H1 (cell line): ENCODE measurements at regions not wholly inside any gene's neighbourhood (a gene's known extent, or its start where the extent isn't known, plus 50 kb on each side); places are given as distances from the start of the nearest gene placed in this dataset.
A peak's percentile ranks its signal among the peaks of the same experiment; 100 is the strongest.

ENCODE experiments used
- CTCF ChIA-PET: fragments of 300-600 bp; sonication (Branson Sonifier 250); formaldehyde crosslinking; loops from one replicate; lab custom pipeline; 2021; ENCODE audit not compliant: partially characterized antibody; lab: Charles Lee
- POLR2A ChIA-PET: fragments of 300-600 bp; sonication (Branson Sonifier 250); formaldehyde crosslinking; loops from one replicate; lab custom pipeline; 2021; ENCODE audit warnings: inconsistent platforms; ENCODE audit not compliant: partially characterized antibody; lab: Charles Lee
- DNase-seq, 2 experiments: peaks; one replicate each; pipeline versions ENCODE4 v3.0.0 to v3.0.0-alpha.2; 2010 to 2022; ENCODE audit warnings: low spot score in 2 of 2, low read depth in 1 of 2, mixed read lengths in 1 of 2
- FAIRE-seq: peaks from 2 replicates; lab custom pipeline; 2011; peaks lifted over from hg19 to GRCh38; lab: Jason Lieb, UNC
- H2AFZ ChIP-seq: 2 replicates; pipeline ENCODE4 v1.8.1; 2012; ENCODE audit warnings: low read length, inconsistent platforms
- H2AK5ac ChIP-seq: 2 replicates; pipeline ENCODE4 v1.6.1; 2013; ENCODE audit warnings: low read depth, low read length
- H2BK120ac ChIP-seq: replicated peaks from 2 replicates; pipeline ENCODE3; 2013; ENCODE audit warnings: low read depth, low read length, inconsistent platforms
- H2BK12ac ChIP-seq: 2 replicates; pipeline ENCODE4 v1.6.1; 2013; ENCODE audit warnings: low read depth, low read length
- H2BK15ac ChIP-seq: 2 replicates; pipeline ENCODE4 v1.6.1; 2013; ENCODE audit warnings: low read length
- H2BK20ac ChIP-seq: 2 replicates; pipeline ENCODE4 v1.6.1; 2013; ENCODE audit warnings: low read length
- H2BK5ac ChIP-seq: 2 replicates; pipeline ENCODE4 v1.6.1; 2013; ENCODE audit warnings: low read depth, low read length
- H3K14ac ChIP-seq: 2 replicates; pipeline ENCODE4 v1.6.1; 2013; ENCODE audit warnings: inconsistent platforms; ENCODE audit not compliant: insufficient read length
- H3K18ac ChIP-seq: 2 replicates; pipeline ENCODE4 v1.6.1; 2013; ENCODE audit warnings: low read length; ENCODE audit errors: extremely low read depth
- H3K23ac ChIP-seq: 2 replicates; pipeline ENCODE4 v1.6.1; 2013; ENCODE audit warnings: inconsistent platforms; ENCODE audit not compliant: insufficient read length
- H3K23me2 ChIP-seq: 2 replicates; pipeline ENCODE4 v1.6.1; 2013; ENCODE audit warnings: low read depth, low read length
- H3K27ac ChIP-seq: 2 replicates; pipeline ENCODE4 v1.6.1; 2011; ENCODE audit warnings: low read depth, low read length, inconsistent platforms
- H3K27me3 ChIP-seq, 4 experiments: replicated peaks in 1 of 4; 1 replicate in 1 of 4; 2 replicates in 3 of 4; pipeline versions ENCODE4 v1.6.1 to v1.8.1; 2011 to 2013; ENCODE audit warnings: low read length in 3 of 4, mild to moderate bottlenecking in 3 of 4, inconsistent platforms in 2 of 4, mixed read lengths in 2 of 4, moderate library complexity in 1 of 4; ENCODE audit not compliant: control insufficient read depth in 3 of 4, insufficient read depth in 3 of 4; ENCODE audit errors: extremely low read depth in 1 of 4
- H3K36me3 ChIP-seq, 4 experiments: 2 replicates each; pipeline versions ENCODE4 v1.6.1 to v1.8.1; 2011 to 2013; ENCODE audit warnings: mild to moderate bottlenecking in 4 of 4, low read length in 3 of 4, moderate library complexity in 2 of 4, control low read depth in 1 of 4, inconsistent platforms in 1 of 4; ENCODE audit not compliant: insufficient read depth in 4 of 4, control insufficient read depth in 2 of 4
- H3K4ac ChIP-seq: replicated peaks from 2 replicates; pipeline ENCODE3; 2013; ENCODE audit warnings: low read length, low read depth, mixed read lengths, inconsistent platforms; ENCODE audit not compliant: insufficient read length
- H3K4me1 ChIP-seq, 4 experiments: replicated peaks in 1 of 4; 1 replicate in 1 of 4; 2 replicates in 3 of 4; pipeline versions ENCODE4 v1.6.1 to v1.8.1; 2011 to 2013; ENCODE audit warnings: low read length in 3 of 4, inconsistent platforms in 2 of 4, mixed read lengths in 1 of 4; ENCODE audit not compliant: insufficient read depth in 4 of 4, control insufficient read depth in 3 of 4
- H3K4me2 ChIP-seq, 2 experiments: 2 replicates each; pipeline versions ENCODE4 v1.6.1 to v1.8.1; 2011 to 2013; ENCODE audit warnings: low read depth in 2 of 2, low read length in 2 of 2, control low read depth in 1 of 2, inconsistent platforms in 1 of 2, mild to moderate bottlenecking in 1 of 2; ENCODE audit not compliant: insufficient read depth in 1 of 2
- H3K4me3 ChIP-seq, 4 experiments: fragments of 200-600, 300-600 bp in 1 of 4; sonication (generic), shearing (Covaris generic), sonication (Bioruptor Twin) in 1 of 4; 2 replicates each; pipeline versions ENCODE4 v1.5.1 to v1.8.1; 2011 to 2016; ENCODE audit warnings: low read length in 4 of 4, low read depth in 3 of 4, control low read depth in 2 of 4, inconsistent platforms in 2 of 4, mild to moderate bottlenecking in 2 of 4, mixed read lengths in 1 of 4, moderate library complexity in 1 of 4; ENCODE audit not compliant: insufficient read depth in 2 of 4; ENCODE audit errors: extremely low read depth in 1 of 4
- H3K56ac ChIP-seq: replicated peaks from 2 replicates; pipeline ENCODE3; 2013; ENCODE audit warnings: low read depth, mild to moderate bottlenecking, mixed read lengths, low read length, inconsistent platforms; ENCODE audit not compliant: insufficient read length
- H3K79me1 ChIP-seq: 2 replicates; pipeline ENCODE4 v1.6.1; 2013; ENCODE audit warnings: low read depth, low read length, control low read depth
- H3K79me2 ChIP-seq, 2 experiments: 2 replicates each; pipeline versions ENCODE4 v1.6.1 to v1.8.1; 2012 to 2013; ENCODE audit warnings: low read length in 2 of 2, mild to moderate bottlenecking in 2 of 2, inconsistent platforms in 1 of 2; ENCODE audit not compliant: insufficient read depth in 2 of 2, control insufficient read depth in 1 of 2
- H3K9ac ChIP-seq, 4 experiments: replicated peaks in 1 of 4; 1 replicate in 1 of 4; 2 replicates in 3 of 4; pipeline versions ENCODE4 v1.6.1 to v1.8.1; 2011 to 2013; ENCODE audit warnings: low read depth in 3 of 4, low read length in 3 of 4, control low read depth in 2 of 4, mild to moderate bottlenecking in 2 of 4, moderate library complexity in 2 of 4, inconsistent platforms in 1 of 4; ENCODE audit errors: extremely low read depth in 1 of 4
- H3K9me3 ChIP-seq, 2 experiments: 2 replicates each; pipeline versions ENCODE4 v1.6.1 to v1.8.1; 2012 to 2013; ENCODE audit warnings: mild to moderate bottlenecking in 2 of 2, moderate library complexity in 2 of 2, control low read depth in 1 of 2, inconsistent platforms in 1 of 2, low read depth in 1 of 2, low read length in 1 of 2, mixed read lengths in 1 of 2; ENCODE audit not compliant: insufficient read depth in 2 of 2
- H4K20me1 ChIP-seq, 2 experiments: replicated peaks in 1 of 2; 2 replicates each; pipeline versions ENCODE3 to v1.8.1; 2011 to 2013; ENCODE audit warnings: inconsistent platforms in 2 of 2, low read length in 2 of 2, mild to moderate bottlenecking in 1 of 2; ENCODE audit not compliant: insufficient read depth in 2 of 2, control insufficient read depth in 1 of 2
- H4K5ac ChIP-seq: 2 replicates; pipeline ENCODE4 v1.6.1; 2013; ENCODE audit warnings: low read length, low read depth, mixed read lengths, inconsistent platforms; ENCODE audit not compliant: insufficient read length
- H4K8ac ChIP-seq: 2 replicates; pipeline ENCODE4 v1.8.0; 2013; ENCODE audit warnings: mild to moderate bottlenecking, moderate library complexity, low read length, inconsistent platforms; ENCODE audit not compliant: insufficient read depth; ENCODE audit errors: extremely low read depth
- H4K91ac ChIP-seq: replicated peaks from 2 replicates; pipeline ENCODE3; 2013; ENCODE audit warnings: low read length, mixed read lengths, inconsistent platforms; ENCODE audit not compliant: insufficient read length
- BACH1 ChIP-seq: IDR thresholded peaks from 2 replicates; pipeline ENCODE4 v1.6.1; 2012; ENCODE audit warnings: low read length, improper control_type of control experiment
- BRCA1 ChIP-seq: IDR thresholded peaks from 2 replicates; pipeline ENCODE4 v1.6.1; 2012; ENCODE audit warnings: low read depth, low read length, improper control_type of control experiment
- CBX5 ChIP-seq: fragments of 300-800, 300-1000 bp; sonication (generic); IDR thresholded peaks from 2 replicates; pipeline ENCODE4 v1.7.1; 2016; ENCODE audit warnings: antibody characterized with exemption, low read length, low read depth
- CREB1 ChIP-seq: IDR thresholded peaks from 2 replicates; pipeline ENCODE4 v1.6.1; 2012; ENCODE audit warnings: inconsistent platforms
- CTBP2 ChIP-seq: IDR thresholded peaks from 2 replicates; pipeline ENCODE4 v1.7.0; 2011; ENCODE audit warnings: borderline replicate concordance, mild to moderate bottlenecking, moderate library complexity, mixed read lengths, low read length; ENCODE audit not compliant: insufficient read depth, insufficient read length
- HDAC6 ChIP-seq: IDR thresholded peaks from one replicate; pipeline ENCODE4 v1.7.1; 2012; ENCODE audit warnings: low read depth, mild to moderate bottlenecking, inconsistent platforms, low read length, moderate library complexity
- JUN ChIP-seq: IDR thresholded peaks from 2 replicates; pipeline ENCODE4 v1.6.1; 2011; ENCODE audit warnings: low read depth, mild to moderate bottlenecking, improper control_type of control experiment, low read length
- JUND ChIP-seq: IDR thresholded peaks from 2 replicates; pipeline ENCODE4 v1.6.1; 2011; ENCODE audit warnings: mild to moderate bottlenecking, improper control_type of control experiment, low read length
- POLR2A ChIP-seq, 2 experiments: IDR thresholded peaks; 1 replicate in 1 of 2; 2 replicates in 1 of 2; pipeline ENCODE4 v1.6.1; 2011; ENCODE audit warnings: low read depth in 2 of 2, low read length in 2 of 2, mild to moderate bottlenecking in 2 of 2; ENCODE audit errors: control extremely low read depth in 1 of 2
- POLR2AphosphoS5 ChIP-seq: IDR thresholded peaks from 2 replicates; pipeline ENCODE4 v1.6.1; 2011; ENCODE audit warnings: low read depth, low read length
- POU5F1 ChIP-seq: IDR thresholded peaks from 2 replicates; pipeline ENCODE4 v1.6.1; 2011; ENCODE audit warnings: low read depth, mild to moderate bottlenecking, low read length, moderate library complexity
- RBBP5 ChIP-seq: IDR thresholded peaks from 2 replicates; pipeline ENCODE4 v1.7.1; 2012; ENCODE audit warnings: low read depth, mild to moderate bottlenecking, inconsistent platforms, low read length, moderate library complexity, borderline replicate concordance
- RNF2 ChIP-seq: fragments of 200-900, 300-1000 bp; sonication (generic); IDR thresholded peaks from 2 replicates; pipeline ENCODE4 v1.7.1; 2016; ENCODE audit warnings: borderline replicate concordance, low read depth, mild to moderate bottlenecking, antibody characterized with exemption, low read length; ENCODE audit not compliant: poor library complexity, severe bottlenecking; ENCODE audit errors: missing control alignments
- SRF ChIP-seq: IDR thresholded peaks from 2 replicates; pipeline ENCODE4 v1.6.1; 2011; ENCODE audit warnings: mild to moderate bottlenecking, low read depth, low read length, moderate library complexity
- WGBS, 2 experiments: shearing (Covaris generic) in 1 of 2; methylation state at CpG; one replicate each; pipeline versions ENCODE4 v1.1.6 to v1.1.7; 2013 to 2015; ENCODE audit warnings: low lambda C conversion rate in 2 of 2, mixed read lengths in 2 of 2, inconsistent platforms in 1 of 2, low coverage in 1 of 2, missing lambda C conversion rate in 1 of 2; ENCODE audit not compliant: insufficient replicate concordance in 2 of 2, insufficient coverage in 1 of 2, insufficient read length in 1 of 2; ENCODE audit errors: extremely low coverage in 1 of 2, missing lambda C conversion rate in 1 of 2; 5-methylcytosine and 5-hydroxymethylcytosine counted together
- TF ChIP-seq, protein P1 (sequence below): IDR thresholded peaks from 2 replicates; pipeline ENCODE4 v1.6.1; 2012; ENCODE audit warnings: inconsistent platforms

DNA sequence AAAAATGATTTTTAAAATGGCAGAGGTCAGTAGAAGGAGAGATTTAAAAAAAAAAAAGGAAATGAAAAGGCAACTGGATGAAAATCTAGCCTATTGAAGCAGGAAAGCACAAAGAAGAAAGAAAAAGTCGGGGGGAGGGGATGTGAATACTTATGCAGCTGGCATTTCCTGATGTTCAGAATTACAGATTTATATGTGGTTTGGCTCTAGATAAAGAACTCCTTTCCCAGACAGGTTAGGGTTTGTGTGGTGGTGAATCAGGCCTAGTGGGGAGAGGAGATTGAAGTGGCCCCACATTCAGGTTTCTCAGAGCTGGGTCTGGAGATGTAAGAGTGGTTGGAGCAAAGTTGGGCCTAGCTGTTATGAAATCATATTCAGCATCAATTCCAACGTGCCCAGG is 394.4 kb downstream of the FIGN start:
- H3K27ac ChIP-seq, result no peak overlapping the region; the same call in 1 of the 2 replicates
- H3K9ac ChIP-seq, result no peak overlapping the region
- no peak overlapping the region for H3K18ac ChIP-seq
- no peak overlapping the region for H2BK120ac ChIP-seq
- H3K79me1 ChIP-seq, result no peaks in the 10 kb centered on the region
- CTCF ChIA-PET, result interaction anchor here (0.6 to 0.9 kb wide), 2 partner anchors 20 to 1138 kb away, joined by 3 read pairs; no protein-coding TSS in a partner anchor
- no peaks in the 10 kb centered on the region for H3K9me3 ChIP-seq
- 90% methylated on average over 2 of the region's 2 CpGs; no CpG with 5 or more reads in 1 of the 2 experiments for WGBS, 2 experiments
- no peaks in the 10 kb centered on the region; the same call in 1 of the 2 replicates for H3K23me2 ChIP-seq
- H2AK5ac ChIP-seq, result no peak overlapping the region
- H3K79me2 ChIP-seq, result no peaks in the 10 kb centered on the region
- no peaks in the 10 kb centered on the region for H3K36me3 ChIP-seq
- POLR2A ChIA-PET, result no interaction called here
- TF ChIP-seq BACH1 (no peak), JUN (no peak), POLR2AphosphoS5 (no peak), RNF2 (no peak), POLR2A (IDR thresholded peaks at IDR 0.05; ENCODE audit: control extremely low read depth in 1 of 2, low read depth in 2 of 2, low read length in 2 of 2) (no peak), BRCA1 (no peak), JUND (no peak), CREB1 (no peak), CBX5 (no peak), HDAC6 (no peak), POU5F1 (no peak), SRF (no peak), CTBP2 (no peak), RBBP5 (no peak)
- TF ChIP-seq, protein P1, sequence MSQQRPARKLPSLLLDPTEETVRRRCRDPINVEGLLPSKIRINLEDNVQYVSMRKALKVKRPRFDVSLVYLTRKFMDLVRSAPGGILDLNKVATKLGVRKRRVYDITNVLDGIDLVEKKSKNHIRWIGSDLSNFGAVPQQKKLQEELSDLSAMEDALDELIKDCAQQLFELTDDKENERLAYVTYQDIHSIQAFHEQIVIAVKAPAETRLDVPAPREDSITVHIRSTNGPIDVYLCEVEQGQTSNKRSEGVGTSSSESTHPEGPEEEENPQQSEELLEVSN, result no peak
- TF ChIP-seq, all 59 proteins: peak for 0
- no peak overlapping the region for H3K23ac ChIP-seq
- H2BK12ac ChIP-seq, result no peak overlapping the region
- H3K4me1 ChIP-seq, result peaks cover 0 to 5% (median 1%) of the 10 kb centered on the region in 4 experiments; a peak in 2 of 7 replicates
- H4K8ac ChIP-seq, result no peak overlapping the region
- H4K20me1 ChIP-seq, result no peaks in the 10 kb centered on the region
- H2AFZ ChIP-seq, result peak overlapping the region; percentile 55
- no peak overlapping the region for H3K4me3 ChIP-seq
- H4K91ac ChIP-seq, result no peak overlapping the region
- H4K5ac ChIP-seq, result no peak overlapping the region
- H2BK15ac ChIP-seq, result no peak overlapping the region
- H2BK20ac ChIP-seq, result no peak overlapping the region
- no peak overlapping the region for H3K4me2 ChIP-seq
- H2BK5ac ChIP-seq, result no peak overlapping the region
- DNase-seq (no peak), FAIRE-seq (no peak)
- no peak overlapping the region for H3K14ac ChIP-seq
- H3K27me3 ChIP-seq, result no peaks in the 10 kb centered on the region
- H3K4ac ChIP-seq, result no peak overlapping the region
- no peak overlapping the region for H3K56ac ChIP-seq
